ENCODE measurements at regions not wholly inside any gene's neighbourhood (a gene's known extent, or its start where the extent isn't known, plus 50 kb on each side); places are given as distances from the start of the nearest gene placed in this dataset.

DNA sequence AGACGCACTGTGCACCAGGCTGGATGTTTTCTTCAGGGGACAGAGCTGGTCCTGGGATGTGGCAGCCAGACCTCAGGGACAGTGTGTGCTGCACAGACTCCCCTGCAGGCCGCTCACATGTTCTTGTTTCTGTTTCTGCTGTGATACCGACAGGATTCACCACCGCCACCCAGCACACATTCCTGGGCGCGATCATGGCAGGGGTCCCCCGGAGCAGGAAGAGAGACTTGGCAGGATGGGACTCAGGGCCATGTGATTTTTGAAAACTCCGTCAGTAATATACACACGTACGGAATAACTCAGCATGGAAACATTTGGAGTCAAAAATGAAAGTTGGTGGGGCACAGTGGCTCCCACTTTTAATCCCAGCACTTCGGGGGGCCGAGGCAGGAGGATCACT lies 79.0 kb downstream of the HAPSTR1 start:
- TF ChIP-seq, protein P1, sequence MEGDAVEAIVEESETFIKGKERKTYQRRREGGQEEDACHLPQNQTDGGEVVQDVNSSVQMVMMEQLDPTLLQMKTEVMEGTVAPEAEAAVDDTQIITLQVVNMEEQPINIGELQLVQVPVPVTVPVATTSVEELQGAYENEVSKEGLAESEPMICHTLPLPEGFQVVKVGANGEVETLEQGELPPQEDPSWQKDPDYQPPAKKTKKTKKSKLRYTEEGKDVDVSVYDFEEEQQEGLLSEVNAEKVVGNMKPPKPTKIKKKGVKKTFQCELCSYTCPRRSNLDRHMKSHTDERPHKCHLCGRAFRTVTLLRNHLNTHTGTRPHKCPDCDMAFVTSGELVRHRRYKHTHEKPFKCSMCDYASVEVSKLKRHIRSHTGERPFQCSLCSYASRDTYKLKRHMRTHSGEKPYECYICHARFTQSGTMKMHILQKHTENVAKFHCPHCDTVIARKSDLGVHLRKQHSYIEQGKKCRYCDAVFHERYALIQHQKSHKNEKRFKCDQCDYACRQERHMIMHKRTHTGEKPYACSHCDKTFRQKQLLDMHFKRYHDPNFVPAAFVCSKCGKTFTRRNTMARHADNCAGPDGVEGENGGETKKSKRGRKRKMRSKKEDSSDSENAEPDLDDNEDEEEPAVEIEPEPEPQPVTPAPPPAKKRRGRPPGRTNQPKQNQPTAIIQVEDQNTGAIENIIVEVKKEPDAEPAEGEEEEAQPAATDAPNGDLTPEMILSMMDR (IDR thresholded peaks at IDR 0.05; ENCODE audit: low read length): no peak
- TF ChIP-seq EZH2 (IDR thresholded peaks at IDR 0.05; ENCODE audit: borderline replicate concordance, low read length): no peak

All from OCI-LY1 (cell line).